NCI-H1436 treated with DMSO at 0.1 percent for 48 hours (cell line): ENCODE measurements at regions not wholly inside any gene's neighbourhood (a gene's known extent, or its start where the extent isn't known, plus 50 kb on each side); places are given as distances from the start of the nearest gene placed in this dataset.
"Not testable (repeated sequence)": the region's sequence is repeated elsewhere in the genome, so short reads cannot be mapped to it uniquely, and the experiment has no call there.

Experiments
- DNase-seq: peaks from one replicate; lab custom pipeline; 2025; lab: John Stamatoyannopoulos, UW

- no peak for DNase-seq
Measured at GRCh38 chr7:34207810-34208209, 302.5 kb downstream of the BMPER start.

- DNase-seq, result no peak
Measured at GRCh38 chr7:34208878-34209621, 303.7 kb downstream of the BMPER start.

- DNase-seq, result no peak
Measured at GRCh38 chr7:34211018-34211417, 305.7 kb downstream of the BMPER start.

- no peak for DNase-seq
Measured at GRCh38 chr7:34217972-34218371, 312.6 kb downstream of the BMPER start.

- no peak for DNase-seq
Measured at GRCh38 chr7:34219153-34219718, 313.9 kb downstream of the BMPER start.

- DNase-seq, result no peak
Measured at GRCh38 chr7:34220506-34221185, 315.3 kb downstream of the BMPER start.

- no peak for DNase-seq
Measured at GRCh38 chr7:34222316-34222715, 317.0 kb downstream of the BMPER start.

- DNase-seq, result no peak
Measured at GRCh38 chr7:34222722-34223121, 317.4 kb downstream of the BMPER start.

GRCh38 chr7:34224281-34224680 lies 318.9 kb downstream of the BMPER start:
- no peak for DNase-seq

- no peak for DNase-seq
Measured at GRCh38 chr7:34225193-34225592, 319.9 kb downstream of the BMPER start.

- no peak for DNase-seq
Measured at GRCh38 chr7:34227525-34227924, 322.2 kb downstream of the BMPER start.

- DNase-seq, result not testable (repeated sequence)
Measured at GRCh38 chr7:34235101-34235500, 329.8 kb downstream of the BMPER start.

- DNase-seq, result no peak
Measured at GRCh38 chr7:34236057-34236456, 330.7 kb downstream of the BMPER start.

GRCh38 chr7:34236839-34237492 lies 331.6 kb downstream of the BMPER start:
- DNase-seq, result no peak

GRCh38 chr7:34237493-34237849 lies 332.1 kb downstream of the BMPER start:
- DNase-seq, result no peak

- DNase-seq, result no peak
Measured at GRCh38 chr7:34240417-34240816, 335.1 kb downstream of the BMPER start.

- DNase-seq, result no peak
Measured at GRCh38 chr7:34242391-34242790, 337.1 kb downstream of the BMPER start.

GRCh38 chr7:34245246-34245645 lies 339.9 kb downstream of the BMPER start:
- no peak for DNase-seq

- no peak for DNase-seq
Measured at GRCh38 chr7:34247468-34247867, 342.1 kb downstream of the BMPER start.

- no peak for DNase-seq
Measured at GRCh38 chr7:34249192-34249591, 343.9 kb downstream of the BMPER start.

- no peak for DNase-seq
Measured at GRCh38 chr7:34260279-34260678, 354.9 kb downstream of the BMPER start.

GRCh38 chr7:34263168-34263567 lies 357.8 kb downstream of the BMPER start:
- DNase-seq, result no peak

GRCh38 chr7:34269084-34269483 lies 363.7 kb downstream of the BMPER start:
- no peak for DNase-seq
